ENCODE measurements at regions not wholly inside any gene's neighbourhood (a gene's known extent, or its start where the extent isn't known, plus 50 kb on each side); places are given as distances from the start of the nearest gene placed in this dataset.
"Not testable (repeated sequence)": the region's sequence is repeated elsewhere in the genome, so short reads cannot be mapped to it uniquely, and the experiment has no call there.

DNA sequence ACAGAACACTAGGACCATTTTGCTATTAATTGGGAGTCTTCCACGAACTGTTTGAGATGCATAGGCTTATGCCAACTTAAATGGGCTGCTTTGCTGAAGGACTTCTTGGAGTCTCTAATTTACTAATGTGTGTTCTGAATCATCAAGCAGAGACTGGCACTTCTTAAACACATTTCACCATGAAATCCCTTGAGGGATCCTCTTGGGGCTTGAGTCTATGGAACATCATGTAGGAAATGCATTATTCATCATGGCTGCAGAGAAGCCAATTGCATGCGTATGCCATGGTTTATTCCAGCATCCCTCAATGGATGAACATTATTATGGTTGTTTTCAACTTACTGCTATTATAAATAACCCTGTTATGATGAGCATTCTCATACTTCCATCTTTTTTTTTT lies 73.4 kb downstream of the FGD2 start:
- no peak for DNase-seq (ENCODE audit: low read depth)
- in situ Hi-C loops (cut with HindIII; ENCODE audit: low pct_unique_long_range_greater_than_20kb, low sequenced_read_pairs) = no loop called here

DNA sequence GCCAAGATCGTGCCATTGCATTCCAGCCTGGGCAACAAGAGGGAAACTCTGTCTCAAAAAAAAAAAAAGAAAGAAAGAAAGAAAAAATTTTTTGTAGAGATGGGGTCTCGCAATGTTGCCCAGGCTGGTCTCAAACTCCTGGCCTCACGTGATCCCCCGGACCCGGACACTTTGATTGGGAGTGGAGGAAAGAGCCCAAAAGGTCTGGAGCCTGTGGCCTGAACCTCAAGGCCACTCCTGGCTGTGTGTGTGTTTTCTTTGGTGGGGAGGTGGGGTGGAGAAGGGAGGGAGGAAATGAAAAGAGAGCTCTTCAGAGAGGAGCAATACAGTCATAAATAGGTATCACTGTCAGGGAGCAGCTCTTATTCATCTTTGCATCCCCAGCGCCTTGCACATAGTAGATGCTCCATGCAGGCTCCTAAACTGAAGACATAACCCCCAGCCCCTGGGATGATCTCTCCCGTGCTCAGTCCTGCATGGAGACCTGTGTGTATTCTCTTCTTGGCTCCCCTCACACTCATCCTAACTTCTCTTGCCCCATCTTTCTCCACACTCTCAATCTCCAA lies 75.7 kb downstream of the FGD2 start:
- in situ Hi-C loops (cut with HindIII; ENCODE audit: low pct_unique_long_range_greater_than_20kb, low sequenced_read_pairs) = no loop called here
- DNase-seq (ENCODE audit: low read depth) = no peak

DNA sequence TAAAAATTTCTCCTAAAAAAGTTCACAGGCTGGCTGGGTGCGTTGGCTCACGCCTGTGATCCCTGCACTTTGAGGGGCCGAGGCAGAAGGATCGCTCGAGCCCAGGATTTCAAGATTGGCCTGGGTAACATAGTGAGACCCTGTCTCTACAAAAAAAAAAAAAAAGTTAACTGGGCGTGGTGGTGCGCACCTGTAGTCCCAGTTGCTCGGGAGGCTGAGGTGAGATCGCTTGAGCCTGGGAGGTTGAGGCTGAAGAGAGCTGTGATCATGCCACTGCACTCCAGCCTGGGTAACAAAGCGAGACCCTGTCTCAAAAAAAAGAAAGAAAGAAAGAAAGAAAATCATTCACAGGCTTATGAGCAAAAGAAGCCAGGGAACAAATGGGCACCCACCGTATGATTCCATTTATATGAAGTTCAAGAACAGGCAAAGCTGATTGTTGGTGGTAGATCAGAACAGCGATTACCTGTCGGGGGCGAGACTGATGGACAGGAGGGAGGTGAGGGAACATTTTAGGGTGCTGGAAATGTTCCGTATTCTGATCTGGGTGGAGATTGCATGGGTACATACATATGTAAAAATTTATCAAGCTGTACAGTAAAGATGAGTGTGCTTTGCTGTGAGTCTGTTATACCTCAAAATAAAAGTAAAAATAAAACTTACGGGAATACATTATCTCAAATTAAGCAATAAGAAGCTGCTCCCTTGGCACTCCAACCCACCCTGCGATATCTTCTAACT lies 77.1 kb downstream of the FGD2 start:
- in situ Hi-C loops (cut with HindIII; ENCODE audit: low pct_unique_long_range_greater_than_20kb, low sequenced_read_pairs) = no loop called here
- no peak for DNase-seq (ENCODE audit: low read depth)

DNA sequence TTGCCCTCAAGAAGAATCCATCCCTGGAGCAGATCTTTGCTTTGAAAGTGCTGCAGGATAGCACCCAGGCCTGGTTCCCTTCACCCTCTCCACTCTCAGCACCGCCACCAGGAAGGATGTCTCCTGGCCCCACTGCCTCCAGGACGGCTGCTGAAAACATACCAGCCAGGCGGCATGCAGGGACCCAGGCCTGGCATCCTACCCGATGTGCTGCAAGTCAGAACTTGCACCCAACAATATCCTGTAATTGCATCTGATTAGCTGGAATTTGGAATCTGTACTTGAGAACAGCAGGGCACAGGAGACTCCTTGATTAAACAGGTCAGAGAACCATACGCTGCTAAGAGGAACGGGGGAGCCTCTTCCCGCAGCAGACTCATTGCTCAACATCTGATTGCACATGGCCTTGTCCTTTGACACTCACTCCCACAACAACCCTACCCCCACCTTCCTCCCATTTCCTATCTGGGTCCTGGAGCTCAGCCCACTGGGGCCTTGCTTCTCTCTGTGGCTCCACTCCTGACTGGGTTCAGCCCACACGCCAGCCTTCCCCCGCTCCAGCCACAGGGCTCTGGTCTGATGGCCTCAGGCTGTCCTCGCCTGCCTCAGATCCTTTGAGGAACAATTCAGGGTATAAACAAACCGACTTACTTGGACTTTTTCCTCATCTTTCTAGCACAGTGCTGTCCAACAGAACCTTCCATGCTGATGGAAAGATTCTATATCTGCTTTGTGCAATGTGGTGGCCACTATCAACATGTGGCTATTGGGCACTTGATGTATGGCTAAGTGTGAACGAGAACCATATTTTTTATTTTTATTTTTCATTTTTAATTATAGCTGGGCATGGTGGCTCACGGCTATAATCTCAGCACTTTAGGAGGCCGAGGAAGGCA lies 78.0 kb downstream of the FGD2 start:
- no peak for DNase-seq (ENCODE audit: low read depth)
- in situ Hi-C loops (cut with HindIII; ENCODE audit: low pct_unique_long_range_greater_than_20kb, low sequenced_read_pairs) = no loop called here

DNA sequence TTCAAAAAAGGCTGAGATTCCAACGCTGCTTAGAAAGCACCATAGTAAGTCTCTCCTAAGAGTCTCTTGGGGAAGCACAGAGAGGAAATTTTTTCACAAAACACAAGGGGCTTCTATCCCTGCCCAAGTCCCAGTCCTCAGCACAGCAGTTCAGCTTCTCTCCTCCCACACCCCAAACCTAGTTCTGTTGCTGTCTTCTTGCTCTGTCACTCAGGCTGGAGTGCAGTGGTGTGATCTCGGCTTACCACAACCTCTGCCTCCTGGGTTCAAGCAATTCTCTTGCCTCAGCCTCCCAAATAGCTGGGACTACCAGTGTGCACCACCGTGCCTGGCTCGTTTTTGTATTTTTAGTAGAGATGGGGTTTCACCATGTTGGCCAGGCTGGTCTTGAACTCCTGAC lies 79.2 kb downstream of the FGD2 start:
- in situ Hi-C loops (cut with HindIII; ENCODE audit: low pct_unique_long_range_greater_than_20kb, low sequenced_read_pairs); DNase-seq (ENCODE audit: low read depth): not testable (repeated sequence)

DNA sequence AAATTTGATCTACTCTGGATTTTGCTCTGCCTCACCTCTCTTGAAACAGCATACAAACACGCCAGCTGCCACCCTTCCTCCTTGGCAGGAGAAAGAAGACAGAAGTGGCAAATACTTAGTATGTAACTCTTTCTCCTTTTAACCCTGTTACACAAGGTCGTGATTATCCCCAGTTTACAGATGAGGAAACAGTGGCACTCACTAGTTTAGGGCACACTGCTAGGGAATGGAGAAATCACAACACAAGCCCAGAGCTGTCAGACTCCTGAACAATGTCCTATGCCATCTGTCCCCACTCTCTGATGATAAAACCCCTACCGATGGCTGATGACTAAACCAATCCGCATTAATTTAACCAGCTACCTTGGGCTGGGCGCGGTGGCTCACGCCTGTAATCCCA lies 79.7 kb downstream of the FGD2 start:
- in situ Hi-C loops (cut with HindIII; ENCODE audit: low pct_unique_long_range_greater_than_20kb, low sequenced_read_pairs) = no loop called here
- DNase-seq (ENCODE audit: low read depth) = no peak

DNA sequence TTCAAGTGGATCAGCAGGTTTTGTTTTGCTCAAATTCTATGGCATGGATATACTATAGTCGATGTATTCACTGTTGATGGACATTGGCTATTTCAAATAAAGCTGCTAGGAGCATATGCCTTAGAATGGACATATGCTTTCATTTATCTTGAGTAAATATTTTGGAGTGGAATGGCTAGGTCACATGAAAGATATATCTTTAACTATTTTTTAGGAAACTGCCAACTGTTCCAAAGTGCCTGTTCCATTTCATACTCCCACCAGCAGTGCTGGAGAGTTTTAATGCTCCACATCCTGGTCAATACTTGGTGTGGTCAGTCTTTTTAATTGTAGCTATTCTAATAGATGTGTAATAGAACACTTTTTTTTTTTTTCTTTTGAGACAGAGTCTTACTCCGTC lies 81.1 kb upstream of the PIM1 start:
- DNase-seq (ENCODE audit: low read depth) = no peak
- in situ Hi-C loops (cut with HindIII; ENCODE audit: low pct_unique_long_range_greater_than_20kb, low sequenced_read_pairs) = no loop called here

DNA sequence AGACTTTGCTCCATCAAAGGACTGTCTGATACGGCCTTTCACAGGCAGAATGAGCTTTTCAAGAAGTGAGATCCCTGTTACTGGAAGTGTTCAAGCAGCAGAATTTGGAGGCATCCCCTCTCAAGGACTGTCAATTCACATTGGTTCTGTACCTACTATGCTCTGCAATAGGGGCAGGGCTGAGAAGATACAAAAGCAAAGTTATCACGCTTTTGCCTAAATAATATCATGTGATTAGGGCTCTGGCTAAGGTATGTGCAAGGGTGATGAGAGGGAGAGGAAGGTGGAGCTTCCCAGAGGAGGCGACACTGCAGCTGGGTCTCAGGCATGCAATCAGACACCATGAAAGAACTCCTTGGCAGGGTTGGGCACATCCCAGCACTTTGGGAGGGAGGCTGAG lies 80.2 kb upstream of the PIM1 start:
- in situ Hi-C loops (cut with HindIII; ENCODE audit: low pct_unique_long_range_greater_than_20kb, low sequenced_read_pairs) = no loop called here
- DNase-seq (ENCODE audit: low read depth) = no peak

DNA sequence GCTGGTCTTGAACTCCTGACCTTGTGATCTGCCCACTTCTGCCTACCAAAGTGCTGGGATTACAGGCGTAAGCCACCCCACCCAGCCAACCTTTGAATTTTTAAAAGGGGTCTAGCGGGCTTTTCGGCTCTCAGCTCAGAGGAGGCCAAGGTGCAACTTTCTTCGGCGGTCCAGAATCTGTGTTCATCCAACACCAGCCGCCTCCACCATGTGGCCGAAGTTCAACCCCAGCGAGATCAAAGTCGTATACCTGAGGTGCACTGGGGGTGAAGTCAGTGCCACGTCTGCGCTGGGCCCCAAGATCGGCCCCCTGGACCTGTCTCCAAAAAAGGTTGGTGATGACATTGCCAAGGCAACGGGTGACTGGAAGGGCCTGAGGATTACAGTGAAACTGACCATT lies 78.8 kb upstream of the PIM1 start:
- DNase-seq (ENCODE audit: low read depth); in situ Hi-C loops (cut with HindIII; ENCODE audit: low pct_unique_long_range_greater_than_20kb, low sequenced_read_pairs): not testable (repeated sequence)

DNA sequence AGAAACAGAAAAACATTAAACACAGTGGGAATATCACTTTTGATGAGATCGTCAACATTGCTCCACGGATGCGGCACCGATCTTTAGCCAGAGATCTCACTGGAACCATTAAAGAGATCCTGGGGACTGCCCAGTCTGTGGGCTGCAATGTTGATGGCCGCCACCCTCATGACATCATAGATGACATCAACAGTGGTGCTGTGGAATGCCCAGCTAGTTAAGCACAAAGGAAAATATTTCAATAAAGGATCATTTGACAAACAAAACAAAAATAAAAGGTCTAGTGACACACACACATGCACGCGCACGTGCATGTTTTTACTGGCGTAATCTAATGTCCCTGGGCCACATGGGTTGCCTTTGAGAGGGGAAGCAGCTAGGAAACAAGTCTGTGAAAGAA lies 78.4 kb upstream of the PIM1 start:
- in situ Hi-C loops (cut with HindIII; ENCODE audit: low pct_unique_long_range_greater_than_20kb, low sequenced_read_pairs) = not testable (repeated sequence)
- DNase-seq (ENCODE audit: low read depth) = peak; percentile 62

DNA sequence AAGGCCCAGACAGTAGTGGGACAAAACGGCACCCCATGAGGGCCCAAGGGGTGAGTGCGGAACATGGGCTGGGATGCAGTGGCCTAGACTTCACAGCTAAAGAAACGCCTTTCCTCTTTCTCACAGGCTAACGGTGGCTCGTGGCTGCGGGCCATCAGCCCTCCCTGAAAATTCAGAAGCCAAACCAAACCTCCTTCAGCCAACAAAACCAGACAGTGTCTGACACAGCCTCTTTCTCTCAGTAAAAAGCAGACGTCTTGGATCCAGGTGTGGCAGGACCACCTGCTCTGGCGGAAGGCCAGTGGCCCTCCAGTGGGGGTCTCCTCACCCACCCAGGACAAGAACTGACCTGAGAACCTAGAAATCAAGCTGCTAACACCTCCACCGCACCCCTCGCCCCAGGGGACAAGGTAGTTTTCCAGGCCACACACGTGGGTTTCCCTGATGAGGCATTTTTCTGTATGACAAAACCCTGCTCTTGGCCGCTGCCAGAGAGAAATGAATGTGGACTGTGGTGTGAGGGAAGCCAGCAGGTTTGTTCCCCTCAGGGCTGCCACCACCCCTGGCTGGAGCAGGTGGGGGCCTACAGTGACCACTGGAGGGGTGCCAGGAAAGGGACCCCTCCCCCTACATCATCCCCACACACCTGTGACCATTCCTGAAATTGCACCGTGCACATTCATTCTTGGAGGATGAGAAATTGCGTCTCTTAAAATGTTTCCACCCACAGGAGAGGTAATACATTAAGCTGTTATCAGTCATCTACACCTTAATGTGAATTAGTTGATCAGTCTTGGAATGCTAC lies 76.8 kb upstream of the PIM1 start:
- in situ Hi-C loops (cut with HindIII; ENCODE audit: low pct_unique_long_range_greater_than_20kb, low sequenced_read_pairs) = no loop called here
- DNase-seq (ENCODE audit: low read depth) = no peak

DNA sequence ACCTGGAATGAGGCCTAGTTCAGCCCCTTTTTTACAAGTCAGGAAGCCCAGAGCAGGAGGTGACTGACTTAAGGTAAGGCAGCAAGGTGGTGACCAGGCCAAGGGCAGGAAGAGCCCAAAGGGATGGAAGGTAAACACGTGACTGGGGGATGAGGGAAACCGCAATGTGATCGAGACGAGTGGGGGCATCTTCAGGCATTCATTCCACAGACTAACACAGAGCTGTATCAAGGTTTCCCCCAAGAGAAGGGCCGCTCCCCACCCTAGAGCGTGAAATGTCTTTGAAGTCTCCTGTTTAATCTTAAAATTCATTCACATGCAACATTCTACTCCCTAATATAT lies 76.3 kb upstream of the PIM1 start:
- no peak for DNase-seq (ENCODE audit: low read depth)
- in situ Hi-C loops (cut with HindIII; ENCODE audit: low pct_unique_long_range_greater_than_20kb, low sequenced_read_pairs) = no loop called here

DNA sequence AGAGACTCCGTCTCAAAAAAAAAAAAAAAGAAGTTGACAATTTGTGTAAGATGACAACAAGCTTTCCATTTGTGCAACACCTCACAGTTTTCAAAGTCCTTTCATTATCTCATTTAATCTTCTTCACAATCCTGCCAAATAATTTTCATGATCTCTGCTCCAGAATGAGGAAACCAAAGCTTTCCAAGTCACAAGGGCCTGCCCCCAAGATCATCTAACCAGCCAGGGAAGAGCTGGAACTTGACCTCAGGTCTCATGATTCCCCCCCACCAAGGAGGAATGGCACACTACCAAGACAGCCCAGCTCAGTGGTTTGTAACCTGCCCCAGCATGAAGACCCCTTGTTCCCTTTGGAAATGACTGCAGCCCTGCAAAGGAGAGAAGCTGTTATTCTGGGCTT lies 74.0 kb upstream of the PIM1 start:
- in situ Hi-C loops (cut with HindIII; ENCODE audit: low pct_unique_long_range_greater_than_20kb, low sequenced_read_pairs) = no loop called here

DNA sequence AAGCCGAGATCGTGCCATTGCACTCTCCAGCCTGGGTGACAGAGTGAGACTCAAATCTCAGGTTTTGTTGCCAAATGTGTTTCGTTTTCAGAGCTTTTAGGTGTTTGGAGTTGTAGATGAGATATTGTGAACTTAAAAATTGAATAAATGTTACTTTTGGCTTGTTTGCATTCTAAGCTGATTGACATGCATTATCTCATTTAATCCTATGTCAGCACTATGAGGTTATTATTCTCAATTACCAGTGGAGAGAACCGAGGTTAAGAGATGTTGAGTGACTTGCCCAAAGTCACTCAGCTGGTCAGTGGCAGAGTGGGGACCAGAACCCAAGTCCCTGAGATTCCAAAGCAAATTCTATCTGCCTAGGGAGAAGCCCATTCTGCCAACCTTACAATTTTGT lies 72.6 kb upstream of the PIM1 start:
- in situ Hi-C loops (cut with HindIII; ENCODE audit: low pct_unique_long_range_greater_than_20kb, low sequenced_read_pairs) = no loop called here
- no peak for DNase-seq (ENCODE audit: low read depth)

More for the DNA sequence above, 74.0 kb upstream of the PIM1 start:
- DNase-seq (ENCODE audit: low read depth) = no peak

DNA sequence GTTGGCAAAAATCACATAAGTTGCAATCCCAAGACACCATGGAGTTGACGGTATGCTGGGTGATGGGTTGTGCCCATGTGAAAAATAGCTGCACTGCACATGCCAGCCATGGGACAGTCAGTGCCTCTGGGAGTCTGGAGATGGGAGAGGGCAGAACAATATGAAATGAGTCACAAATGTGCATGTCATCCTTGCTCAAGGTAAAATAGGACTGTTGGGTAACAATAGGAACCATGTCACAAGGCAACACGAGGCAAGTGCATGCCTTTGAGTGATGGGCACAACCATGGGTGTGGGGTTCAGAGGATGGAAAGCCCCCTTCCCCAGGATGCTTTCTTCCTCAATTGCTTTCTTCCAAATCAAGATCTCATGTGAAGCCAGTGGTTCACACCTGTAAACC lies 70.5 kb upstream of the PIM1 start:
- in situ Hi-C loops (cut with HindIII; ENCODE audit: low pct_unique_long_range_greater_than_20kb, low sequenced_read_pairs) = no loop called here
- DNase-seq (ENCODE audit: low read depth) = peak; percentile 59

DNA sequence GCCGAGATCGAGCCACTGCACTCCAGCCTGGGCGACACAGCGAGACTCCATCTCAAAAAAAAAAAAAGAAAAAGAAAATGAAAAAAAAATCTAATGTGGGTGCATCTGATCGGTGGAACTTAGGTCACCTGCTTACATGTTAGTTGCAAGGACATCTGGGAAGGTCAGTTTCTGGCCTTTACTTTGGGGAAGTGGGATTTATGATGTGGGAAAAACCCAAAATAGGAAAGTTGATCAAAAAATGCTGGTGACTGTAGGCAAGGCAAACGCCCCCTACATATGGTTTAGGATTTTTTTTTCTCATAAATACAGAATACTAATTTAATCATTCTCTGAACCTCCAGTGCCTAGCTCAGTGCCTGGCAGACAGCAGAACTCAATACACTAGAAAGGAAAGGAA lies 69.2 kb upstream of the PIM1 start:
- DNase-seq (ENCODE audit: low read depth) = no peak
- in situ Hi-C loops (cut with HindIII; ENCODE audit: low pct_unique_long_range_greater_than_20kb, low sequenced_read_pairs) = no loop called here

DNA sequence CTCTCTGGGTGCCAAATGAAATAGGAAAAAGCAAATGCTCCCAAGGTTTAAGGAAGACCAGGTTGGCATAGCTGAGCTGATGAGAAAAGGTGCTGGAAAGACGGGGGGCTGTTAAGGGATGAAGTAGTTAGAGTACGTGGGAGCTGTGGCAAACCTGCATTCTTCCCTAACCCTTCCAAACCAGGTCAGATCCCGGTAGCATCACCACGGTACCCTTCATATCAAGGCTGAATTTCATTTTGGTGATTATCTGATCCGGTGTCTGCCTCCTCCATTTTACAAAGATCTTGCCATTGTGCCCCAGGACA lies 68.0 kb upstream of the PIM1 start:
- DNase-seq (ENCODE audit: low read depth) = no peak
- in situ Hi-C loops (cut with HindIII; ENCODE audit: low pct_unique_long_range_greater_than_20kb, low sequenced_read_pairs) = no loop called here

DNA sequence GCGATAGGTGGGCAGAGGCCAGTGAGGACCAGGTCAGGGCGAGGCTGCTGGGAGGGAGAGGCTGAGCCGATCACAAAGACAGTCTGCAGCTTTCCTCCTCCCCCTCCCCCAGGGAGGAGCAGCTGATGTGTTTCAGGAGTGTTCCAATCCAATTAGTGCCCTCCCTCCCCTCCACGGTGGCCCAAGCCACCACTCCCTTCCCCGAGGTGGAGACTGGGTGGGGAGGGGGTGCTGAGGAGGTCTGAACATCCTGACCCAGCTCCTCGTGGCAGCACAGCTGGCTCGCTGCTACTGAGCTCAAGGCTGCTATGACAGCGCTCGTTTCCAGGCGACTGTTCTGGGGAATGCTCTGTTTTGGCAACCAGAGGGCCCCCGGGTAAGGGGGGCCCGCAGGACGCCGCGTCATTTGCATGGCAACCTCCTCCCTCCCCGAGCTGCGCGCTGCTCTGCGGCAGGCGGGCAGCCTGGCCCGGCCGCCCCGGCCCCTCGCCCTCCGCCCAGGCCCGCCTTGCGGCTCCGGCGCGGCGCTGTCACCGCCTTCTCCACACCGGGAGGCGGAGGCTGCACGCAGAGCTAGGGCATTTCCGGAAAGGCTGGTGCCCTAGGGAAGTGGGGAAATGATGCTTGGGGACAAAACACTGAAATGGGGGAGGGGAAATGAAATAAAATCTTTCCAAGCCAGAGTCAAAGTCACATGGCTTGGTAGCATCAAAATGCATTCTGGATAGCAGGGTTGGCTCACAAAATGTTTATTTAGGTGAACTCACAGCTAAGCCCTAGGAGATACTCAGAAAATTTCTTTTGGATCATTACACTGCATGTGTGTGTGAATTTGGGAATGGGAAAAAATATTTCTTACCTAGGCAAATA lies 67.4 kb upstream of the PIM1 start:
- in situ Hi-C loops (cut with HindIII; ENCODE audit: low pct_unique_long_range_greater_than_20kb, low sequenced_read_pairs) = no loop called here
- peak; percentile 99 for DNase-seq (ENCODE audit: low read depth)

Data from Caki2 (cell line).